Smooth muscle cell (in vitro differentiated cells): ENCODE measurements at regions not wholly inside any gene's neighbourhood (a gene's known extent, or its start where the extent isn't known, plus 50 kb on each side); places are given as distances from the start of the nearest gene placed in this dataset.

ENCODE experiments used
- DNase-seq: peaks from one replicate; lab custom pipeline; 2025; ENCODE audit not compliant: unreplicated experiment; lab: John Stamatoyannopoulos, UW
- H2AFZ ChIP-seq: fragments of 200-600 bp; sonication (generic); 2 replicates; pipeline ENCODE4 v1.6.0; 2016; ENCODE audit warnings: antibody characterized with exemption, low read depth, mild to moderate bottlenecking
- H3F3A ChIP-seq: fragments of 200-600 bp; sonication (generic); 2 replicates; pipeline ENCODE4 v1.6.0; 2017; ENCODE audit warnings: antibody characterized with exemption, low read depth
- H3K27ac ChIP-seq: fragments of 200-600 bp; sonication (generic); 2 replicates; pipeline ENCODE4 v1.5.1; 2016; ENCODE audit warnings: low read depth, mild to moderate bottlenecking
- H3K27me3 ChIP-seq: fragments of 200-600 bp; sonication (generic); 2 replicates; pipeline ENCODE4 v1.6.1; 2016; ENCODE audit warnings: low read depth, mild to moderate bottlenecking
- H3K36me3 ChIP-seq: fragments of 200-600 bp; sonication (generic); 2 replicates; pipeline ENCODE4 v1.5.1; 2016; ENCODE audit warnings: low read depth
- H3K4me1 ChIP-seq: fragments of 200-600 bp; sonication (generic); 2 replicates; pipeline ENCODE4 v1.5.1; 2016; ENCODE audit warnings: low read depth
- H3K4me2 ChIP-seq: fragments of 200-600 bp; sonication (generic); 2 replicates; pipeline ENCODE4 v1.6.0; 2016; ENCODE audit warnings: mild to moderate bottlenecking
- H3K4me3 ChIP-seq: fragments of 200-600 bp; sonication (generic); 2 replicates; pipeline ENCODE4 v1.5.1; 2016; ENCODE audit warnings: mild to moderate bottlenecking
- H3K79me2 ChIP-seq: fragments of 200-600 bp; sonication (generic); 2 replicates; pipeline ENCODE4 v1.6.0; 2016; ENCODE audit warnings: low read depth, mild to moderate bottlenecking
- H3K9ac ChIP-seq: fragments of 200-600 bp; sonication (generic); 2 replicates; pipeline ENCODE4 v1.6.0; 2016; ENCODE audit warnings: low read depth
- H3K9me3 ChIP-seq: fragments of 200-600 bp; sonication (generic); replicated peaks from 2 replicates; pipeline ENCODE4 v1.5.1; 2016; ENCODE audit warnings: low read depth
- H4K20me1 ChIP-seq: fragments of 200-600 bp; sonication (generic); 2 replicates; pipeline ENCODE4 v1.6.0; 2016; ENCODE audit warnings: low read depth
- CTCF ChIP-seq: fragments of 200-600 bp; sonication (generic); IDR thresholded peaks from 2 replicates; pipeline ENCODE4 v1.5.1; 2017; ENCODE audit warnings: borderline replicate concordance, mild to moderate bottlenecking, antibody characterized with exemption; ENCODE audit not compliant: insufficient read depth, poor library complexity, severe bottlenecking
- WGBS: methylation state at CpG from one replicate; pipeline ENCODE4 v1.1.7; 2016; ENCODE audit warnings: low lambda C conversion rate; 5-methylcytosine and 5-hydroxymethylcytosine counted together

- Histone ChIP-seq H3K9ac (no peak overlapping the region), H3K4me2 (no peak overlapping the region), H3K4me3 (no peak overlapping the region), H2AFZ (no peak overlapping the region), H3K36me3 (no peaks in the 10 kb centered on the region), H3K27me3 (peaks cover 3% of the 10 kb centered on the region), H3K4me1 (peaks cover 23% of the 10 kb centered on the region), H3K9me3 (no peaks in the 10 kb centered on the region), H3F3A (peaks cover 5% of the 10 kb centered on the region), H3K27ac (no peak overlapping the region), H3K79me2 (no peaks in the 10 kb centered on the region), H4K20me1 (no peaks in the 10 kb centered on the region)
- 50% methylated on average over 5 of the region's 5 CpGs for WGBS
- TF ChIP-seq CTCF = no peak
- DNase-seq = no peak
Observed at GRCh38 chr4:27088491-27088890, 227.8 kb downstream of the STIM2 start.

GRCh38 chr4:27089186-27089585, 228.5 kb downstream of the STIM2 start:
- no peak for TF ChIP-seq CTCF
- H3K4me3 ChIP-seq = no peak overlapping the region

GRCh38 chr4:27090406-27090805, 229.8 kb downstream of the STIM2 start:
- DNase-seq = no peak
- Histone ChIP-seq H3K27me3 (peaks cover 3% of the 10 kb centered on the region), H3K79me2 (no peaks in the 10 kb centered on the region), H3F3A (peaks cover 5% of the 10 kb centered on the region), H3K4me2 (no peak overlapping the region), H3K4me1 (peaks cover 8% of the 10 kb centered on the region), H3K27ac (no peak overlapping the region), H3K9me3 (no peaks in the 10 kb centered on the region), H4K20me1 (no peaks in the 10 kb centered on the region), H3K9ac (no peak overlapping the region), H2AFZ (no peak overlapping the region), H3K4me3 (no peak overlapping the region), H3K36me3 (no peaks in the 10 kb centered on the region)
- TF ChIP-seq CTCF = no peak
- 52% methylated on average over 6 of the region's 6 CpGs for WGBS

More at GRCh38 chr4:27089186-27089585, 228.5 kb downstream of the STIM2 start:
- Histone ChIP-seq H3K79me2 (no peaks in the 10 kb centered on the region), H4K20me1 (no peaks in the 10 kb centered on the region), H3K4me2 (no peak overlapping the region), H3K27ac (no peak overlapping the region), H3F3A (peaks cover 5% of the 10 kb centered on the region), H3K4me1 (peaks cover 20% of the 10 kb centered on the region), H2AFZ (no peak overlapping the region), H3K9ac (no peak overlapping the region), H3K36me3 (no peaks in the 10 kb centered on the region), H3K9me3 (no peaks in the 10 kb centered on the region), H3K27me3 (peaks cover 3% of the 10 kb centered on the region)
- DNase-seq = no peak
- WGBS = 91% methylated on average over 5 of the region's 5 CpGs

GRCh38 chr4:27094224-27094623, 233.6 kb downstream of the STIM2 start:
- H3K4me1 ChIP-seq = peaks cover 12% of the 10 kb centered on the region
- no peak overlapping the region for H3K27ac ChIP-seq
- H3K36me3 ChIP-seq = no peaks in the 10 kb centered on the region
- no peak overlapping the region for H3K4me3 ChIP-seq
- TF ChIP-seq CTCF = no peak
- H2AFZ ChIP-seq = no peak overlapping the region
- DNase-seq = no peak
- H3F3A ChIP-seq = no peaks in the 10 kb centered on the region
- no peaks in the 10 kb centered on the region for H4K20me1 ChIP-seq
- H3K9ac ChIP-seq = no peak overlapping the region
- H3K4me2 ChIP-seq = no peak overlapping the region
- H3K27me3 ChIP-seq = no peaks in the 10 kb centered on the region
- 88% methylated on average over 6 of the region's 6 CpGs for WGBS
- no peaks in the 10 kb centered on the region for H3K9me3 ChIP-seq
- no peaks in the 10 kb centered on the region for H3K79me2 ChIP-seq
